Peyer's patch (tissue), 4 donors: ENCODE measurements at regions not wholly inside any gene's neighbourhood (a gene's known extent, or its start where the extent isn't known, plus 50 kb on each side); places are given as distances from the start of the nearest gene placed in this dataset.

Source experiments
- DNase-seq, 3 donors: peaks; one replicate each; pipeline ENCODE4 v3.0.0-alpha.2; 2017 to 2019
- H3K27ac ChIP-seq, 4 donors: fragments of 200-600 bp; sonication (generic); one replicate each; pipeline ENCODE4 v1.5.1; 2016 to 2019
- H3K27me3 ChIP-seq, 2 donors: fragments of 200-600 bp; sonication (generic); one replicate each; pipeline ENCODE4 v1.5.1; 2019
- H3K36me3 ChIP-seq, 3 donors: fragments of 200-600 bp; sonication (generic); one replicate each; pipeline ENCODE4 v1.5.1; 2016 to 2019
- H3K4me1 ChIP-seq, 4 donors: fragments of 200-600 bp; sonication (generic); one replicate each; pipeline ENCODE4 v1.5.1; 2016 to 2019
- H3K4me3 ChIP-seq, 4 donors: fragments of 200-600 bp; sonication (generic); 1 replicate in 3 of 4; 2 replicates in 1 of 4; pipeline ENCODE4 v1.5.1; 2016 to 2019; ENCODE audit warnings: mild to moderate bottlenecking in 1 of 4
- H3K9me3 ChIP-seq, 4 donors: fragments of 200-600 bp; sonication (generic); one replicate each; pipeline ENCODE4 v1.5.1; 2016 to 2019; ENCODE audit warnings: mild to moderate bottlenecking in 1 of 4
- CTCF ChIP-seq, 6 experiments: fragments of 450-650 bp in 4 of 6; fragments of 200-600 bp in 2 of 6; sonication (generic) in 1 of 6; IDR thresholded peaks; one replicate each; pipeline ENCODE4 v1.5.1; 2017 to 2019; ENCODE audit warnings: antibody characterized with exemption in 6 of 6, mild to moderate bottlenecking in 3 of 6, moderate library complexity in 1 of 6
- POLR2A ChIP-seq, 2 donors: fragments of 450-650 bp; IDR thresholded peaks; one replicate each; pipeline ENCODE4 v1.5.1; 2017; ENCODE audit warnings: antibody characterized with exemption in 2 of 2, mild to moderate bottlenecking in 2 of 2, moderate library complexity in 2 of 2

GRCh38 chr20:51335329-51335841, 207.1 kb downstream of the NFATC2 start:
- Histone ChIP-seq H3K9me3 (no peaks in the 10 kb centered on the region), H3K4me3 (no peak overlapping the region), H3K27me3 (no peaks in the 10 kb centered on the region), H3K36me3 (no peaks in the 10 kb centered on the region), H3K27ac (no peak overlapping the region), H3K4me1 (no peaks in the 10 kb centered on the region)
- DNase-seq = no peak
- TF ChIP-seq POLR2A (IDR thresholded peaks at IDR 0.05) = no peak
- TF ChIP-seq CTCF (IDR thresholded peaks at IDR 0.05) = no peak

GRCh38 chr20:51334609-51335008, 207.9 kb downstream of the NFATC2 start:
- Histone ChIP-seq H3K4me3 (no peak overlapping the region), H3K9me3 (no peaks in the 10 kb centered on the region), H3K36me3 (no peaks in the 10 kb centered on the region), H3K27ac (no peak overlapping the region), H3K4me1 (no peaks in the 10 kb centered on the region), H3K27me3 (no peaks in the 10 kb centered on the region)
- no peak for DNase-seq
- no peak for TF ChIP-seq CTCF (IDR thresholded peaks at IDR 0.05)
- no peak for TF ChIP-seq POLR2A (IDR thresholded peaks at IDR 0.05)

- H3K27ac ChIP-seq = no peak overlapping the region
- no peak for DNase-seq
- TF ChIP-seq POLR2A (IDR thresholded peaks at IDR 0.05) (no peak), CTCF (IDR thresholded peaks at IDR 0.05) (no peak)
- H3K4me3 ChIP-seq = no peak overlapping the region
- no peaks in the 10 kb centered on the region for H3K4me1 ChIP-seq
- no peaks in the 10 kb centered on the region for H3K36me3 ChIP-seq
- no peaks in the 10 kb centered on the region for H3K27me3 ChIP-seq
- no peaks in the 10 kb centered on the region for H3K9me3 ChIP-seq
These were observed 208.5 kb downstream of the NFATC2 start for GRCh38 chr20:51333971-51334370.

- Histone ChIP-seq H3K27me3 (no peaks in the 10 kb centered on the region), H3K36me3 (no peaks in the 10 kb centered on the region)
These were observed 209.1 kb downstream of the NFATC2 start for GRCh38 chr20:51333446-51333845.

GRCh38 chr20:51331481-51331880, 211.0 kb downstream of the NFATC2 start:
- TF ChIP-seq CTCF (IDR thresholded peaks at IDR 0.05) (no peak), POLR2A (IDR thresholded peaks at IDR 0.05) (no peak)
- DNase-seq = no peak
- Histone ChIP-seq H3K27ac (no peak overlapping the region), H3K27me3 (no peaks in the 10 kb centered on the region), H3K36me3 (no peaks in the 10 kb centered on the region), H3K4me3 (no peak overlapping the region), H3K4me1 (no peaks in the 10 kb centered on the region), H3K9me3 (no peaks in the 10 kb centered on the region)

More at GRCh38 chr20:51333446-51333845, 209.1 kb downstream of the NFATC2 start:
- no peak overlapping the region for H3K4me3 ChIP-seq
- DNase-seq = no peak
- TF ChIP-seq POLR2A (IDR thresholded peaks at IDR 0.05) (no peak), CTCF (IDR thresholded peaks at IDR 0.05) (no peak)
- no peaks in the 10 kb centered on the region for H3K4me1 ChIP-seq
- H3K27ac ChIP-seq = no peak overlapping the region
- no peaks in the 10 kb centered on the region for H3K9me3 ChIP-seq

- no peaks in the 10 kb centered on the region for H3K9me3 ChIP-seq
- TF ChIP-seq CTCF (IDR thresholded peaks at IDR 0.05) (no peak), POLR2A (IDR thresholded peaks at IDR 0.05) (no peak)
- no peaks in the 10 kb centered on the region for H3K27me3 ChIP-seq
- no peak overlapping the region for H3K4me3 ChIP-seq
- H3K4me1 ChIP-seq = no peaks in the 10 kb centered on the region
- DNase-seq = no peak
- H3K27ac ChIP-seq = no peak overlapping the region
- no peaks in the 10 kb centered on the region for H3K36me3 ChIP-seq
These were observed 212.7 kb downstream of the NFATC2 start for GRCh38 chr20:51329845-51330244.
